Vagina (tissue), 2 donors: ENCODE measurements at regions not wholly inside any gene's neighbourhood (a gene's known extent, or its start where the extent isn't known, plus 50 kb on each side); places are given as distances from the start of the nearest gene placed in this dataset.
A peak's percentile ranks its signal among the peaks of the same experiment; 100 is the strongest.

Experiments used
- POLR2A ChIP-seq, 2 donors: fragments of 450-650 bp; IDR thresholded peaks; one replicate each; pipeline ENCODE4 v1.6.1; 2017; ENCODE audit warnings: antibody characterized with exemption in 2 of 2, mild to moderate bottlenecking in 2 of 2, moderate library complexity in 2 of 2
- POLR2AphosphoS5 ChIP-seq, 2 donors: sonication (generic); formaldehyde crosslinking; IDR thresholded peaks; one replicate each; pipeline ENCODE4 v1.9.0; 2017; ENCODE audit warnings: antibody characterized with exemption in 2 of 2, mild to moderate bottlenecking in 2 of 2, low read depth in 1 of 2; ENCODE audit not compliant: insufficient read depth in 1 of 2
- TF ChIP-seq, protein P1 (sequence below), 3 experiments: fragments of 450-650 bp in 2 of 3; fragments of 200-600 bp in 1 of 3; sonication (generic) in 1 of 3; IDR thresholded peaks; one replicate each; pipeline ENCODE4 v1.5.1; 2017 to 2019; ENCODE audit warnings: antibody characterized with exemption in 3 of 3, mild to moderate bottlenecking in 2 of 3, moderate library complexity in 2 of 3

DNA sequence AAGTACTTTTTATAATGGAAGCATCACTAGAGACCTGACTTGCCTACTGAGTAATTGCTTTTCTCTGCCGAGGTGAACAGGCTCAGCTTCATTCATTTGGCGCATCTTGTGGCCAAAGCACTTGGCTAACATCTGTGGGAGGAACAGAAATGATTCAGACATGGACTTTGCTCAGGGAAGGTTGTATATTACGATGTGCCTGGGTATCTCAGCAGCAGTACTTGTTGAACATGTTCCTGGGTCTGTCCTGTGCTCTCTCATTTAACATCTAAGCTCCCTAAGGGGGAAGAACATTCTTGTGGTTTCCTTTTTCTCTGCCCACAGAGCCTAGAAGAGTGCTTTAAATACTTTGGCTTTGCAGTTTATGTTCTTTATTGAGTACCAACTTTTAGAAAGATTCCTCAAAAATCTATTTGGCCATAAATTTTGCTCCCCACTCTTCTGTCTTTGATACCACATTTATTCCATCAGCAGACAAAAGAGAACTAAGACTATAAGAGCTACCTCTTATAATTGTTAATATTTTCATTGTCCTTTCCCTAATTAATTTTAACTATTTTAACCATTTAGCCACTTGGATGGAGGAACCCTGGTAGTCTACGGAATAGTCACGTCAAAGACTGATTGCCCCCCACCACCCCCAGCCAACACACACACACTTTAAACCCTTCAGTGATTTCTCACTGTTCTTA is 101.2 kb upstream of the EGLN3 start:
- TF ChIP-seq, protein P1, sequence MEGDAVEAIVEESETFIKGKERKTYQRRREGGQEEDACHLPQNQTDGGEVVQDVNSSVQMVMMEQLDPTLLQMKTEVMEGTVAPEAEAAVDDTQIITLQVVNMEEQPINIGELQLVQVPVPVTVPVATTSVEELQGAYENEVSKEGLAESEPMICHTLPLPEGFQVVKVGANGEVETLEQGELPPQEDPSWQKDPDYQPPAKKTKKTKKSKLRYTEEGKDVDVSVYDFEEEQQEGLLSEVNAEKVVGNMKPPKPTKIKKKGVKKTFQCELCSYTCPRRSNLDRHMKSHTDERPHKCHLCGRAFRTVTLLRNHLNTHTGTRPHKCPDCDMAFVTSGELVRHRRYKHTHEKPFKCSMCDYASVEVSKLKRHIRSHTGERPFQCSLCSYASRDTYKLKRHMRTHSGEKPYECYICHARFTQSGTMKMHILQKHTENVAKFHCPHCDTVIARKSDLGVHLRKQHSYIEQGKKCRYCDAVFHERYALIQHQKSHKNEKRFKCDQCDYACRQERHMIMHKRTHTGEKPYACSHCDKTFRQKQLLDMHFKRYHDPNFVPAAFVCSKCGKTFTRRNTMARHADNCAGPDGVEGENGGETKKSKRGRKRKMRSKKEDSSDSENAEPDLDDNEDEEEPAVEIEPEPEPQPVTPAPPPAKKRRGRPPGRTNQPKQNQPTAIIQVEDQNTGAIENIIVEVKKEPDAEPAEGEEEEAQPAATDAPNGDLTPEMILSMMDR (IDR thresholded peaks at IDR 0.05), result no peak
- no peak for TF ChIP-seq POLR2A (IDR thresholded peaks at IDR 0.05)
- TF ChIP-seq POLR2AphosphoS5 (IDR thresholded peaks at IDR 0.05; ENCODE audit: insufficient read depth in 1 of 2, low read depth in 1 of 2), result peak in 1 of 2 donors; percentile 30
